T-helper 17 cell (primary cell): ENCODE measurements at regions not wholly inside any gene's neighbourhood (a gene's known extent, or its start where the extent isn't known, plus 50 kb on each side); places are given as distances from the start of the nearest gene placed in this dataset.
A peak's percentile ranks its signal among the peaks of the same experiment; 100 is the strongest.

ENCODE experiments used
- ATAC-seq: fragments of 150-1000 bp; cut with Tn5 transposase; 2 replicates; pipeline ENCODE4 v1.10.0; 2021; ENCODE audit warnings: mild to moderate bottlenecking, moderate library complexity
- DNase-seq, 3 donors: peaks; one replicate each; pipeline versions ENCODE4 v3.0.0 to v3.0.0-alpha.2; 2020 to 2021
- H3K9me3 ChIP-seq: one replicate; pipeline ENCODE4 v1.7.0; 2013; ENCODE audit warnings: low read length, mild to moderate bottlenecking; ENCODE audit not compliant: control insufficient read depth, poor library complexity, severe bottlenecking
- H3K27ac Mint-ChIP-seq: one replicate; pipeline ENCODE4 v1.8.0; 2022; ENCODE audit warnings: mild to moderate bottlenecking, moderate library complexity, mixed read lengths
- H3K27me3 Mint-ChIP-seq: one replicate; pipeline ENCODE4 v1.8.0; 2022; ENCODE audit warnings: mixed read lengths
- H3K36me3 Mint-ChIP-seq: one replicate; pipeline ENCODE4 v1.8.0; 2022; ENCODE audit warnings: low read depth, mixed read lengths
- H3K4me1 Mint-ChIP-seq: one replicate; pipeline ENCODE4 v1.8.0; 2022; ENCODE audit warnings: mild to moderate bottlenecking, mixed read lengths
- H3K4me3 Mint-ChIP-seq: one replicate; pipeline ENCODE4 v1.8.0; 2022; ENCODE audit warnings: mild to moderate bottlenecking, moderate library complexity, mixed read lengths

DNA sequence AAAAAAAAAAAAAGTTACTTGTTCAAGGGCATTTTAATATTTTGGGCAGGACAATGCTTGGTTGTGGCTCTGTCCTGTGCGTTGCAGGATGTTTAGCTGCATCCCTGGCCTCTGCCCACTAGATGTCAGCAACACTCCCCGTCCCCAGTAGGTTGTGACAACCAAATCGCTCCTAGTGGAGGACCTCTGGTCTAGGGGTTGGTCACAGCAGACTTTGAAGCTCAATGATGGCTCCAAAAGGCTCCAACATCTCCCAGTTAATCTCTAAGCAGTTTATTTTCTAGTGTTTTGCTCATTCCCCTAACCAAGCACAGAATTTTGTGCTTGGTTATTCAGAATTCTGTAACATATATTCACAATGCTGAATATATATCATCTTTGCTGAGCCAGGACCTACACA, 67.0 kb downstream of the CHRNA1 start:
- ATAC-seq, result peak; percentile 92
- no peaks in the 10 kb centered on the region for H3K9me3 ChIP-seq
- Mint-ChIP-seq H3K27me3 (peaks cover 16% of the 10 kb centered on the region), H3K27ac (no peak overlapping the region), H3K4me1 (peaks cover 8% of the 10 kb centered on the region), H3K36me3 (no peaks in the 10 kb centered on the region), H3K4me3 (no peak overlapping the region)
- peak in 2 of 3 donors; percentile 21 to 36 for DNase-seq

- Mint-ChIP-seq H3K36me3 (no peaks in the 10 kb centered on the region), H3K27ac (no peak overlapping the region), H3K4me3 (no peak overlapping the region), H3K4me1 (peaks cover 10% of the 10 kb centered on the region), H3K27me3 (peaks cover 23% of the 10 kb centered on the region)
- DNase-seq (no peak), ATAC-seq (no peak)
- no peaks in the 10 kb centered on the region for H3K9me3 ChIP-seq
These were observed 69.4 kb downstream of the CHRNA1 start for GRCh38 chr2:174694920-174695319.

DNA sequence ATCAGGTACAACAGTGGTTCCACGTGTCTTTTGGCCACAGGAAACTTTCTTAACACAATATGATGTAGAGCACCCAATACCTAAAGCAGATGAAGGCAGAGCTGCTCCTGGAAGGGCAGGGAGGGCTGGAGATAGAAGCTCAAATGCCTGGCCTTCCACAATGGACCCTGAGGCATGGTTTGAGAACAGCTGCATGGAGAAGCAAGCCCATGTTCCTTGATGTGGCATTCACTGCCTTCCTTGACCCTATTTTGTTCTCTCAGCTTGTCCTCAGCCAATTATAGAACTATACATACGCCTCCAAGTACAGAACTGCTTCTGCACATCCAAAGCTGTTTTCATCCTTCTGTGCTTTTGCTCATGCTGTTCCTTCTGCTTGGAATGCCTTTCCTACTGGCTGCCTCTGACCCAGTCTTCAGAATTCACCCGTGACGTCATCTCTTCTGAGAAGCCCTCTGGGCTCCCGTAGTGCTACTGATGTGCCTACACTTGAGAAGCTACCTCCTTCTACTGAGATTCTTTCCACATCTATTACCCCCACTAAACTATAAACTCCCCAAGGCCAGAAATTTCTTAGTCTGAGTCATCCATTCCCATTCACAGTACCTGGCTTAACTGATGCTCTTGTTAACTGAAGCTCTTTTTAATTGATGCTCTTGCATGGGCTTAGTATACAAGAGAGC, 69.9 kb downstream of the CHRNA1 start:
- no peak for ATAC-seq
- H3K27me3 Mint-ChIP-seq, result peaks cover 23% of the 10 kb centered on the region
- H3K36me3 Mint-ChIP-seq, result no peaks in the 10 kb centered on the region
- H3K4me1 Mint-ChIP-seq, result peaks cover 11% of the 10 kb centered on the region
- H3K4me3 Mint-ChIP-seq, result no peak overlapping the region
- H3K9me3 ChIP-seq, result no peaks in the 10 kb centered on the region
- no peak for DNase-seq
- H3K27ac Mint-ChIP-seq, result no peak overlapping the region

GRCh38 chr2:174693344-174693743, 70.9 kb downstream of the CHRNA1 start:
- ATAC-seq, result no peak
- Mint-ChIP-seq H3K4me1 (peaks cover 15% of the 10 kb centered on the region), H3K27me3 (peaks cover 23% of the 10 kb centered on the region), H3K36me3 (no peaks in the 10 kb centered on the region), H3K4me3 (no peak overlapping the region), H3K27ac (no peak overlapping the region)
- no peak for DNase-seq
- no peaks in the 10 kb centered on the region for H3K9me3 ChIP-seq

DNA sequence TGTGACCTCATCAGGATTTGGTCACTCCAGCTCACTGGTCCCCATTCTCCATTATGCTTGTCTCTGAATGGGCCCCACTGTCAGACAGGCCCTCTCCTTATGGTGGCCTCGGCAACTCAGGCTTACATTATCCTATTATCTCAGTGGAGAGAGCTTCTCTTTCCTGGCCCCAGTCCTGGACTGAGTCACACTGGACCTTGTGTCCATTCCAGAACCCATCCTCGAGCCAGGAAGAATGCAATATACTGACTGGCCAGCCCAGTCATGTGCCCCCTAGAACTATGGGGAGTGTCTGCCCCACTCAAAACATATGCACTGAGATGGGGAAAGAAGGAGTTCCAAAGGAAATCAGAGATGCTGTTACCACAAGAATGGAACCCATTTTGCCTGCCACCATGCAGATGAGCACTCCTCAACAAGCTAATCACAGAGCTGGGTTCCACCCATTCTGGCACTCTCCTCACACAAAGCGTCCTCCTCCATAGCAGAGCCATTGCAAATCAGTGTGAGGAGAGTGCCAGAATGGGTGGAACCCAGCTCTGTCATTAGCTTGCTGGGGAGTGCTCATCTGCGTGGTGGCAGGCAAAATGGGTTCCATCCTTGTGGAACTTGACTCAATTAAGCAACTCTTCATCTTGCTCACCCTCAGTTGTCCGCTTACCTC, 71.9 kb downstream of the CHRNA1 start:
- Mint-ChIP-seq H3K4me3 (no peak overlapping the region), H3K4me1 (peaks cover 21% of the 10 kb centered on the region), H3K27ac (no peak overlapping the region), H3K27me3 (peaks cover 23% of the 10 kb centered on the region), H3K36me3 (no peaks in the 10 kb centered on the region)
- no peaks in the 10 kb centered on the region for H3K9me3 ChIP-seq
- ATAC-seq, result no peak
- DNase-seq, result no peak

- H3K4me1 Mint-ChIP-seq, result peaks cover 20% of the 10 kb centered on the region
- no peaks in the 10 kb centered on the region for H3K36me3 Mint-ChIP-seq
- H3K27me3 Mint-ChIP-seq, result peaks cover 23% of the 10 kb centered on the region
- no peak overlapping the region for H3K27ac Mint-ChIP-seq
- no peaks in the 10 kb centered on the region for H3K9me3 ChIP-seq
- ATAC-seq, result no peak
- DNase-seq, result no peak
- H3K4me3 Mint-ChIP-seq, result no peak overlapping the region
These were observed 73.0 kb downstream of the CHRNA1 start for GRCh38 chr2:174691201-174691779.

GRCh38 chr2:174690026-174690425, 74.2 kb downstream of the CHRNA1 start:
- Mint-ChIP-seq H3K4me3 (no peak overlapping the region), H3K4me1 (peaks cover 22% of the 10 kb centered on the region), H3K27ac (no peak overlapping the region), H3K36me3 (no peaks in the 10 kb centered on the region), H3K27me3 (peaks cover 23% of the 10 kb centered on the region)
- H3K9me3 ChIP-seq, result no peaks in the 10 kb centered on the region
- no peak for ATAC-seq
- DNase-seq, result no peak

- ATAC-seq (peak; percentile 71), DNase-seq (no peak)
- Mint-ChIP-seq H3K27ac (peak overlapping the region; percentile 4), H3K27me3 (peaks cover 11% of the 10 kb centered on the region), H3K36me3 (no peaks in the 10 kb centered on the region), H3K4me1 (peaks cover 25% of the 10 kb centered on the region), H3K4me3 (no peak overlapping the region)
- no peaks in the 10 kb centered on the region for H3K9me3 ChIP-seq
These were observed 76.2 kb downstream of the CHRNA1 start for GRCh38 chr2:174688079-174688478.

DNA sequence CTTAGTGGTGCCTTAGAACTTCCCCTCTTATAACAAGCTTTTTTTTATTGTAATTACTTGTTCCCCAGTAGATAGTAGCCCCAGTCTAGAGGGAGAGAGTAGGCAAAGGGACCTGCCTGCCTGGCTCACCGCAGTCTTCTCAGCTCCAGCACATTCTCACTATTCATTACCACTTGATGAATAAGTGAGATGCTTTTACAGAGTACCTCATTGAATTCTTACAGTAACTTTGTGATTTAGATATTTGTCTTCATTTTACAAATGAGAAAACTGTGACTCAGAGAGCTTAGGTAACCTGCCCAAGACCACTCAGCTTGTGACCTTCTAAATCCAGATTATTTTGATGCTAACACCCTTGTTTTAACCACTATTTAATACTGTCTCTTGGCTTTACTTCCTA, 77.8 kb downstream of the CHRNA1 start:
- DNase-seq (no peak), ATAC-seq (no peak)
- Mint-ChIP-seq H3K27ac (no peak overlapping the region), H3K4me1 (peaks cover 27% of the 10 kb centered on the region), H3K27me3 (peaks cover 9% of the 10 kb centered on the region), H3K36me3 (no peaks in the 10 kb centered on the region), H3K4me3 (no peak overlapping the region)
- H3K9me3 ChIP-seq, result no peaks in the 10 kb centered on the region

DNA sequence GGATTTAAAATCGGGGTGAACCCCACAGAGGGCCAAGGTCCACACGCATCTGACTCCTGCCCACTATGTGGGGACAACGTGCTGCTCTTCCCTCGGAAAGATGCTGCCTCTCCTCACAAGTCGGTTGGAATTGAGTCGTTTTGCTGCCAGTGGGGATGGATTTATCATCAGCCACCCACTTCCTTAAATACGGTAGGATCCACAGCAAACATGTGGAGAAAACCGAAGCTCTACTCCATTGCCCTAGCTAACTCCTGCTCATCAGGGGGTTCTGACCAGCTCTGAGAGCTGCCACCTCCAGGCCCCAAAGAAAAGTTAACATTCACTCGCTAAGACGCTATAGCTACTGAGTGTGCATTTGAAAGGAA, 80.9 kb downstream of the CHRNA1 start:
- Mint-ChIP-seq H3K27ac (peak overlapping the region; percentile 96), H3K4me3 (peak overlapping the region; percentile 93), H3K4me1 (peaks cover 35% of the 10 kb centered on the region), H3K27me3 (no peaks in the 10 kb centered on the region), H3K36me3 (no peaks in the 10 kb centered on the region)
- DNase-seq, result no peak
- peak; percentile 49 for ATAC-seq
- H3K9me3 ChIP-seq, result no peaks in the 10 kb centered on the region

- H3K27me3 Mint-ChIP-seq, result no peaks in the 10 kb centered on the region
- H3K27ac Mint-ChIP-seq, result peak overlapping the region; percentile 96
- H3K4me1 Mint-ChIP-seq, result peaks cover 33% of the 10 kb centered on the region
- no peaks in the 10 kb centered on the region for H3K36me3 Mint-ChIP-seq
- H3K4me3 Mint-ChIP-seq, result peak overlapping the region; percentile 93
- DNase-seq (peak; percentile 50 to 62 (median 55)), ATAC-seq (peak; percentile 74)
- no peaks in the 10 kb centered on the region for H3K9me3 ChIP-seq
These were observed 81.5 kb downstream of the CHRNA1 start for GRCh38 chr2:174682578-174683391.

GRCh38 chr2:174682007-174682577, 82.2 kb downstream of the CHRNA1 start:
- peak overlapping the region; percentile 73 for H3K27ac Mint-ChIP-seq

More at GRCh38 chr2:174682007-174682577, 82.2 kb downstream of the CHRNA1 start:
- Mint-ChIP-seq H3K36me3 (no peaks in the 10 kb centered on the region), H3K4me3 (peak overlapping the region; percentile 88), H3K27me3 (no peaks in the 10 kb centered on the region), H3K4me1 (peaks cover 39% of the 10 kb centered on the region)
- H3K9me3 ChIP-seq, result no peaks in the 10 kb centered on the region
- peak; percentile 60 for ATAC-seq
- DNase-seq, result peak in 2 of 3 donors; percentile 23 to 30
